Activated T-cell treated with anti-CD3 and anti-CD28 coated beads for 4 hours (primary cell): ENCODE measurements at regions not wholly inside any gene's neighbourhood (a gene's known extent, or its start where the extent isn't known, plus 50 kb on each side); places are given as distances from the start of the nearest gene placed in this dataset.
A peak's percentile ranks its signal among the peaks of the same experiment; 100 is the strongest.
"Not testable (repeated sequence)": the region's sequence is repeated elsewhere in the genome, so short reads cannot be mapped to it uniquely, and the experiment has no call there.

ENCODE experiments used
- DNase-seq: peaks from one replicate; pipeline ENCODE4 v3.0.0-alpha.2; 2020

GRCh38 chr16:85446951-85447692 lies 166.0 kb upstream of the GSE1 start:
- no peak for DNase-seq

- no peak for DNase-seq
These were observed 165.3 kb upstream of the GSE1 start for GRCh38 chr16:85447693-85448313.

- DNase-seq: peak; percentile 30
These were observed 164.4 kb upstream of the GSE1 start for GRCh38 chr16:85448557-85449190.

- DNase-seq: no peak
These were observed 163.8 kb upstream of the GSE1 start for GRCh38 chr16:85449191-85449884.

GRCh38 chr16:85449885-85450245 lies 163.3 kb upstream of the GSE1 start:
- no peak for DNase-seq

- not testable (repeated sequence) for DNase-seq
These were observed 162.0 kb upstream of the GSE1 start for GRCh38 chr16:85451142-85451541.

- DNase-seq: no peak
These were observed 161.3 kb upstream of the GSE1 start for GRCh38 chr16:85451641-85452363.

- DNase-seq: no peak
These were observed 160.5 kb upstream of the GSE1 start for GRCh38 chr16:85452364-85453193.

GRCh38 chr16:85453194-85453678 lies 159.9 kb upstream of the GSE1 start:
- no peak for DNase-seq

- no peak for DNase-seq
These were observed 159.4 kb upstream of the GSE1 start for GRCh38 chr16:85453703-85454102.

DNA sequence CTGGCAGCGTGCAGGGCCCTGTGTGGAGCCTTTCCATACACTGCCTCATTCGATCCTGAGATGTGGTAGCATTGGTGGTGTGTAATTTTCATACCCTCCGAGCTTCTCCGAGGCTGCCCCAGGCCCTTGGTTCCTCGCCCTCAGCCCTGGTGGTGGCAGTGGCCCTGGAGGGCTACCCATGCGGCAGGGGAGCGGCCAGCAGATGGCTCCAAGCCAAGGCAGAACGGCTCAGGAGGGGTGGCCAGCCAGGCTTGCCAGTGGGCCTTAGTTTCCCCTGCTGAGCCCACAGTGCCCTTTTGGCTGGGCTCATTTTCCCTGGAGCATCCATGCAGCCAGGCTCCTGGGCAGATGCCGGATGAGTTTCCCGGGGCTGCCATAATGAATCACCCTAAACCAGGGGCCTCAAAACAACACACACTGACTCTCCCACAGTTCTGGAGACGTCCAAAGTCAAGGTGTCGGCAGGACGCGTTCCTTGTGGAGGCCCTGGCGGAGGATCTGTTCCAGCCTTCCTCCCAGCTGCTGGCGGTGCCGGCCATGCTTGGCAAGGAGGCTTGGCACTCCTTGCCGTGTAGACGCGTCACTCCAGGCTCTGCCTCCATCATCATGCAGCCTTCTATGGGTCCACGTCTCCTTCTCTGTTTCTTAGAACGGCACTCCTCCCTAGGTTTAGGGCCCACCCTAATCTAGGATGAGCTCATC lies 158.8 kb upstream of the GSE1 start:
- DNase-seq: no peak

DNA sequence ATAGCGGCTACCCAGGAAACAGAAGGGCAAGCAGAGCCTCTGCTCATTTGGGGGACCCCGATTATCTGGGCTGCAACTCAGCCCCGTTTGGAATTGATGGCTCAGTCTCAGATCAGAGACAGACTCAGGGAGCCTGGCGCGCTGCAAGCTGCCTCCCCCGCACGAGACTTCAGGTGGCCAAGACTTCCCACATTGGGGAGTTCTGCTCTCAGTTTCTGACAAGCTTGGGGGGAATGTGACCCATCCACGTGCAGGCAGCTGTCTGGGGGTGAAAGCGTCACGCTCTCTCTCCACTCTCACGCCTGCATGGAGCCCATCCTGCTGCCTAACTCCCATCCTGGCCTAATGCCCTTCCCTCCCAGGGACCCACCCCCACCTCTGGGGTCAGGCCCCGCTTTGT lies 157.6 kb upstream of the GSE1 start:
- DNase-seq: no peak

DNA sequence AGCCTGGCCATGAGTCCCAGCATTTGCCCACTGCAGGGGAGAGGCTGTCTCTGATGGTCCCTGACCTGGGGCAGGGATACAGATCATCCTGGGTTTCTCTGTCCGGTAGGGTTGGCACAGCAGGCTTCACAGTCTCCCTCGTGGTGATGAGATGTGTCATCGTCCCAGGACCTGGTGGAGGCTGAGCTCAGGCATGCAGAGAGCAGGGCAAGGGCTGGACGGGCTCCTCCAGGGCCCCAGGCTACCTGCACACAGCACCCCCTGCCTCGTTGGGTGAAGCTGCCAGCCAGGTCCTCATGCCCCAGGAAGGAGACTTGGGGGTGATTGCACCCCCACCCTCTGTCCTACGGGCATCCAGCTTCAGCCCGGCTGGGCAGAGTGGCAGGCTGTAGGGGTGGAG lies 155.8 kb upstream of the GSE1 start:
- no peak for DNase-seq

DNA sequence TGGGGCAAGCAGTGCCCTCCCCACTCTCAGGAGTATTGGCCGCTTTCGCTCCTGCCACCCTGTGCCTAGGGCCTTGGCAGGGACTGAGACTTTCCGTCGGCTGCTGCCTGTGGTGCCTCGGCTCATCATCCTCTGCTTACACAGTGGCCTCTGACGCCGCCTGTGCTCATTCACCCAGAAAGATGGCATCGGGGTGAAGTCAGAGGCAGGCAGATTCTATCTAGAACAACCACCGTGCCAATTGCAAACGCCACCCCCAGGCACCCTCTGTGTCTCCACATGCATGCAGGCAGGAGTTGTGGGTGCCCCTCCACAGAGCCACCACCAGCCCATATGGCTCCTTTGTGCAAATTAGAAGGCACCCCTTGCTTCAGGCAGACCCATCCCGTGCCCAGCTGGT lies 154.2 kb upstream of the GSE1 start:
- DNase-seq: no peak

- no peak for DNase-seq
These were observed 153.4 kb upstream of the GSE1 start for GRCh38 chr16:85459529-85460251.

GRCh38 chr16:85460252-85461021 lies 152.7 kb upstream of the GSE1 start:
- DNase-seq: no peak

- DNase-seq: no peak
These were observed 151.9 kb upstream of the GSE1 start for GRCh38 chr16:85461022-85461813.

DNA sequence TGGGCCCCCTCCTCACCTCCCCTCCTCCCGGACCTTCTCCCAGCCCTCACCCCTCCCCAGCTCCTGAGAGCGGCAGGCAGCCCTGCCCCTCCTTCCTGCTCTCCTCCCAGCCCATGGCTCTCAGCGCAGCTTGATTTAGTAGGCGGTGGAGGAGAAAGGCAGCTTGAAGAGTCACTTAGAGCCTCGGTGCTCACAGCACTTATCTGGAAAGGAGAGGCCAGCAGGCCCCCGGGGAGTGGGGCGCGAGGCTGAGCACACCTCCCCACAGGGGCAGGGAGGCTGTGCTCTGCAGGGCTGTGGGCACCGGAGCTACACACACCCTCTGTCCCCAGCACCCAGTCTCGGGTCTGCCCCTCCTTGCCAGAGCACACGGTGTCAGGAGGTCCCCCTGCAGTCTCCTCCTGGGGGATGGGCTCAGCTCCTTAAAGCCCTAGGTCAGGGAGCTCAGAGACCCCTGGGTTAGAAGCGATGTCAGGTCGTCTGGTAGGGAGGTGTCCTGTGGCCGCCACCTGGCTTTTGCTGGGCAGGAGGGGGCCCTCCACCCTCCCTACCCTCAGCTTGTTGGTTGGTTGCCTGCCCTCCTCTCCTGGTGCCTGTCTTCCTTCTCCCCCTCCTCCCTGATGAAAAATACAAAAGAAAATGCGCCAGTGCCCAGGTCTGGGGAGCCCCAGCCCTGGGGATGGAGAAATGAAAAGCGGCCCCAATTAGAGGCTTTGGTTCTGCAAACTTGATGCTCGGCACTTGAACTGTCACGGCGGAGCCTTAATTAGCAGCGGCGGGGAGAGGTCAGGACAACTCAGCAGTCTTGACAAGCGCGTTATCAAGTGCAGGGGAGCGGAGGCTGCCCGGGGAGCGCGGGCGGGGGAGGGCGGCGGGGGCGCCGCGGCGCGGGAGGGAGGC lies 151.1 kb upstream of the GSE1 start:
- peak; percentile 28 for DNase-seq
